ENCODE measurements at regions not wholly inside any gene's neighbourhood (a gene's known extent, or its start where the extent isn't known, plus 50 kb on each side); places are given as distances from the start of the nearest gene placed in this dataset.
A peak's percentile ranks its signal among the peaks of the same experiment; 100 is the strongest.

DNA sequence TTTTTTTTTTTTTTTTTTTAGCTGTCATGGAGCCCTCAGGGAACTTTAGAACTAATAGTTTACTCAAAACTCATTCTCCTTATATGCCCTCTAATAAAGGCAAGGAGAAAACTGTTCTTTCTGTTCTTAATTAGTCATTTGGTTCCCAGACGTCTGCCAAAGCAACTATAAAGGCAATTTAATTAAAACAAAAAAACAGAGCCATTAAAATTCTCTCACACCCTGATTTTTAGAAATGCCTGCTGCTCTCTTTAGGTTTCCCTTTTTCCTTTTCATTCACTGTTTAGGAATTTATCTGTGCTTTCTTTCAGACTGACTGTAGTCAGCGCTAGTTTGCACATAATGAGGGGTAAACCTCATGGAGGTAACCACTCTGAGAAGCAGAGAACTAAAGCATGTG lies 463.6 kb upstream of the THRB start:
- Histone ChIP-seq H3K4me3 (ENCODE audit: low read depth, low read length) (no peak overlapping the region), H3K27ac (ENCODE audit: extremely low read depth, low read depth, low read length) (no peak overlapping the region), H3K4me1 (ENCODE audit: control insufficient read depth, insufficient read depth, low read length) (no peaks in the 10 kb centered on the region), H3K9me3 (ENCODE audit: control insufficient read depth, insufficient read depth, low read depth, low read length) (no peaks in the 10 kb centered on the region), H3K36me3 (ENCODE audit: control insufficient read depth in 2 of 2, insufficient read depth in 1 of 2, low read length in 2 of 2) (no peaks in the 10 kb centered on the region)
- TF ChIP-seq ZBTB48 (tag by site-specific recombination; IDR thresholded peaks at IDR 0.05) (no peak), FEZF1 (tag by site-specific recombination; IDR thresholded peaks at IDR 0.05) (no peak), ZNF302 (tag by site-specific recombination; IDR thresholded peaks at IDR 0.05; ENCODE audit: low read depth) (no peak), ZNF423 (tag by site-specific recombination; IDR thresholded peaks at IDR 0.05) (no peak)
- ChIA-PET POLR2A (no interaction called here), CTCF (no interaction called here)

DNA sequence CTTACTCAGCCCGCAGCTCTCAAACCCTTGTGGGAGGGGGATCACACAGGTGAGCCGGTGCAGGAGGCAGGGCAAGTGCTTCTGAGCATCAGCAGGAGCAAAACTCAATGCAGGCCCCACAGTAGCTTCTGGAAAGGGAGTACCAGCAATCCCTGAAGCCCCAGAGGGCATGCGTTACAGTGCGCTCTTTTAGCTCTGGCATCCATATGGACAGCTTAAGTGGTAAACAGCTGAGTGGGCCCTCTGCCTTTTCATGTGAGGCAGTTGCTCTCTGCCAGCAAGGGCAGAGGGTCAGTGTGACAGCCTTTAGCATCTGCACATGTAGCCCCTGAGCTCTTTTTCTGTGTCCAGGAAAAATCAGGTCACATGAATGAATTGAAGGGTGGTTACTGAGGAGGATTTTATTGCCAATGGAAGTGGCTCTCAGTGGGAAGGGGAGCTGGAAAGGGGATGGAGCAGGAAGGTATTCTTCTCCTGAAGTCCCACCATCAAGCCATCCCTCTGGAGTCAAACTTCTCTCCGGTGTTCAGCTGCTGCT lies 464.3 kb upstream of the THRB start:
- Histone ChIP-seq H3K9me3 (ENCODE audit: control insufficient read depth, insufficient read depth, low read depth, low read length) (no peaks in the 10 kb centered on the region), H3K36me3 (ENCODE audit: control insufficient read depth in 2 of 2, insufficient read depth in 1 of 2, low read length in 2 of 2) (no peaks in the 10 kb centered on the region), H3K27ac (ENCODE audit: extremely low read depth, low read depth, low read length) (no peak overlapping the region), H3K4me3 (ENCODE audit: low read depth, low read length) (no peak overlapping the region), H3K4me1 (ENCODE audit: control insufficient read depth, insufficient read depth, low read length) (no peaks in the 10 kb centered on the region)
- CTCF ChIA-PET: no interaction called here
- POLR2A ChIA-PET: no interaction called here
- TF ChIP-seq KLF1 (tag by site-specific recombination; IDR thresholded peaks at IDR 0.05) (no peak), ZNF335 (tag by site-specific recombination; conservative IDR thresholded peaks at IDR 0.05) (peak; percentile 41), ZNF510 (tag by site-specific recombination; IDR thresholded peaks at IDR 0.05; ENCODE audit: insufficient replicate concordance) (no peak), FEZF1 (tag by site-specific recombination; IDR thresholded peaks at IDR 0.05) (peak; percentile 87), ZBTB7A (tag by site-specific recombination; IDR thresholded peaks at IDR 0.05; ENCODE audit: low read depth) (no peak)

DNA sequence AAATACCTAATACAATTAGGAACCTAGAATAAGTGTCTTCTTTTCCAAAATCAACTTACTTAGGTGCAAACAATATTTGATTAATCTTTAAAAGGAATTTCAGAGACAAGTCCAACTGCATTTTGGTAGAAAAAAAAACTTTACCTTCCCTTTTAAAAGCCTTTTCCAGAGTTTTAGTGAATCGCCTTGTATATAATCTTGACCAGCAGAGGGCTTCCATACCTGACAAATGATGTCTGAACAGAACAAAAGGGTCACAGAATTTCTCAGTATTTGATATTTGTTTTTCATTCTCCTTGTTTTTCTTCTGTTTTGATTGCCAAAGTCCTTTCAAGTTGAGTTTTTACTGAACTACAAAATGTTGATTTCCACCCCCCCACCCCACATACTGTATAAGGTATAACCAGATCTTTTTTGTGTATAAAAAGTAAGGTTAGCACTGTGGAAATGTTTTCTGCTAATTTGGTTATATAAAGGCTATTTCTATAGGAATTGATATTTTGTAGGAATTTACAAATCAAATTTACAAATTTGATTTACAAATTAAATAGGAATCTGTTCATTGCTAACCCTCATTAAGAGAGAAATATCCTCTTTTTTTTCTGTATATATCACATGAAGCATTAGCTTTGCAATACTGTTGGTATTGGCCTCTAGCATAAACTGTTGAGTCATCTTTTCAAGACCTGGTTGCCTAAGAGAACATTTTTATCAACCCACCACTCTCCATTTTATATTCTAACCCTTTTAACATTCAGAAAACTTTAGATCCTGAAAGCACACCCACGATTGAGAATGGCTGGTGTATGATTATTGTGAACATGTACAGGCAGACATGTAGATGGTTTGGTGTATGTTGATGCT lies 464.1 kb upstream of the RARB start:
- no peak overlapping the region for H3K4me3 ChIP-seq (ENCODE audit: low read depth, low read length)
- H3K9me3 ChIP-seq (ENCODE audit: control insufficient read depth, insufficient read depth, low read depth, low read length): no peaks in the 10 kb centered on the region
- H3K4me1 ChIP-seq (ENCODE audit: control insufficient read depth, insufficient read depth, low read length): no peaks in the 10 kb centered on the region
- TF ChIP-seq, protein P1, sequence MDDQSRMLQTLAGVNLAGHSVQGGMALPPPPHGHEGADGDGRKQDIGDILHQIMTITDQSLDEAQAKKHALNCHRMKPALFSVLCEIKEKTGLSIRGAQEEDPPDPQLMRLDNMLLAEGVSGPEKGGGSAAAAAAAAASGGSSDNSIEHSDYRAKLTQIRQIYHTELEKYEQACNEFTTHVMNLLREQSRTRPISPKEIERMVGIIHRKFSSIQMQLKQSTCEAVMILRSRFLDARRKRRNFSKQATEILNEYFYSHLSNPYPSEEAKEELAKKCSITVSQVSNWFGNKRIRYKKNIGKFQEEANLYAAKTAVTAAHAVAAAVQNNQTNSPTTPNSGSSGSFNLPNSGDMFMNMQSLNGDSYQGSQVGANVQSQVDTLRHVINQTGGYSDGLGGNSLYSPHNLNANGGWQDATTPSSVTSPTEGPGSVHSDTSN (CRISPR knock-in tag; IDR thresholded peaks at IDR 0.05): no peak
- no peak for TF ChIP-seq ZNF449 (tag by site-specific recombination; IDR thresholded peaks at IDR 0.05)
- no peak for TF ChIP-seq ZNF404 (tag by site-specific recombination; IDR thresholded peaks at IDR 0.05)
- TF ChIP-seq, protein P2, sequence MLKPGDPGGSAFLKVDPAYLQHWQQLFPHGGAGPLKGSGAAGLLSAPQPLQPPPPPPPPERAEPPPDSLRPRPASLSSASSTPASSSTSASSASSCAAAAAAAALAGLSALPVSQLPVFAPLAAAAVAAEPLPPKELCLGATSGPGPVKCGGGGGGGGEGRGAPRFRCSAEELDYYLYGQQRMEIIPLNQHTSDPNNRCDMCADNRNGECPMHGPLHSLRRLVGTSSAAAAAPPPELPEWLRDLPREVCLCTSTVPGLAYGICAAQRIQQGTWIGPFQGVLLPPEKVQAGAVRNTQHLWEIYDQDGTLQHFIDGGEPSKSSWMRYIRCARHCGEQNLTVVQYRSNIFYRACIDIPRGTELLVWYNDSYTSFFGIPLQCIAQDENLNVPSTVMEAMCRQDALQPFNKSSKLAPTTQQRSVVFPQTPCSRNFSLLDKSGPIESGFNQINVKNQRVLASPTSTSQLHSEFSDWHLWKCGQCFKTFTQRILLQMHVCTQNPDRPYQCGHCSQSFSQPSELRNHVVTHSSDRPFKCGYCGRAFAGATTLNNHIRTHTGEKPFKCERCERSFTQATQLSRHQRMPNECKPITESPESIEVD (tag by site-specific recombination; IDR thresholded peaks at IDR 0.05): peak; percentile 51; the same call in 1 of the 2 replicates
- TF ChIP-seq ZNF292 (tag by site-specific recombination; IDR thresholded peaks at IDR 0.05; ENCODE audit: borderline replicate concordance, low read depth): no peak
- no peak for TF ChIP-seq ZNF558 (tag by site-specific recombination; IDR thresholded peaks at IDR 0.05)
- TF ChIP-seq, protein P3, sequence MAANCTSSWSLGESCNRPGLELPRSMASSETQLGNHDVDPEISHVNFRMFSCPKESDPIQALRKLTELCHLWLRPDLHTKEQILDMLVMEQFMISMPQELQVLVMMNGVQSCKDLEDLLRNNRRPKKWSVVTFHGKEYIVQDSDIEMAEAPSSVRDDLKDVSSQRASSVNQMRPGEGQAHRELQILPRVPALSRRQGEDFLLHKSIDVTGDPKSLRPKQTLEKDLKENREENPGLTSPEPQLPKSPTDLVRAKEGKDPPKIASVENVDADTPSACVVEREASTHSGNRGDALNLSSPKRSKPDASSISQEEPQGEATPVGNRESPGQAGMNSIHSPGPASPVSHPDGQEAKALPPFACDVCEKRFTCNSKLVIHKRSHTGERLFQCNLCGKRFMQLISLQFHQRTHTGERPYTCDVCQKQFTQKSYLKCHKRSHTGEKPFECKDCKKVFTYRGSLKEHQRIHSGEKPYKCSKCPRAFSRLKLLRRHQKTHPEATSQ (tag by site-specific recombination; IDR thresholded peaks at IDR 0.05): no peak
- TF ChIP-seq ZNF48 (tag by site-specific recombination; IDR thresholded peaks at IDR 0.05): no peak
- no peak for TF ChIP-seq REPIN1 (tag by site-specific recombination; IDR thresholded peaks at IDR 0.05; ENCODE audit: low read depth)
- peak; percentile 47 for TF ChIP-seq ZNF654 (tag by site-specific recombination; IDR thresholded peaks at IDR 0.05; ENCODE audit: low read depth)
- TF ChIP-seq, protein P4, sequence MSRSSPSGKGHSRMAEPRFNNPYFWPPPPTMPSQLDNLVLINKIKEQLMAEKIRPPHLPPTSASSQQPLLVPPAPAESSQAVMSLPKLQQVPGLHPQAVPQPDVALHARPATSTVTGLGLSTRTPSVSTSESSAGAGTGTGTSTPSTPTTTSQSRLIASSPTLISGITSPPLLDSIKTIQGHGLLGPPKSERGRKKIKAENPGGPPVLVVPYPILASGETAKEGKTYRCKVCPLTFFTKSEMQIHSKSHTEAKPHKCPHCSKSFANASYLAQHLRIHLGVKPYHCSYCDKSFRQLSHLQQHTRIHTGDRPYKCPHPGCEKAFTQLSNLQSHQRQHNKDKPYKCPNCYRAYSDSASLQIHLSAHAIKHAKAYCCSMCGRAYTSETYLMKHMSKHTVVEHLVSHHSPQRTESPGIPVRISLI (tag by site-specific recombination; IDR thresholded peaks at IDR 0.05): no peak
- ChIA-PET CTCF (interaction anchor here (0.7 to 1.7 kb wide), 3 partner anchors 9 to 629 kb away, joined by 3 to 6 read pairs (median 3); no protein-coding TSS in a partner anchor), POLR2A (no interaction called here)
- H3K36me3 ChIP-seq (ENCODE audit: control insufficient read depth in 2 of 2, insufficient read depth in 1 of 2, low read length in 2 of 2): no peaks in the 10 kb centered on the region
- H3K27ac ChIP-seq (ENCODE audit: extremely low read depth, low read depth, low read length): no peak overlapping the region

Measured in HEK293 (cell line).